CD4-positive, alpha-beta T cell (primary cell): ENCODE measurements at regions not wholly inside any gene's neighbourhood (a gene's known extent, or its start where the extent isn't known, plus 50 kb on each side); places are given as distances from the start of the nearest gene placed in this dataset.

ENCODE experiments used
- ATAC-seq: fragments of 200-7000 bp; cut with Tn5 transposase; one replicate; pipeline ENCODE4 v1.10.0; 2022; ENCODE audit warnings: mild to moderate bottlenecking; ENCODE audit not compliant: poor library complexity
- CTCF ChIA-PET: fragments of 350-600 bp; sonication (Branson Sonifier 250); formaldehyde crosslinking; loops from one replicate; lab custom pipeline; 2021; ENCODE audit warnings: antibody characterized with exemption, inconsistent platforms; lab: Charles Lee
- POLR2A ChIA-PET: fragments of 350-600 bp; sonication (Branson Sonifier 250); formaldehyde crosslinking; loops from one replicate; lab custom pipeline; 2021; ENCODE audit warnings: antibody characterized with exemption, inconsistent platforms; lab: Charles Lee
- DNase-seq, 14 experiments: peaks; one replicate each; pipeline ENCODE4 v3.0.0-alpha.2; 2013 to 2020; ENCODE audit warnings: mixed read lengths in 2 of 14
- H3K27ac ChIP-seq, 2 donors: one replicate each; pipeline versions ENCODE4 v1.5.1 to v1.7.0; 2013; ENCODE audit warnings: low read length in 2 of 2, low read depth in 1 of 2, mild to moderate bottlenecking in 1 of 2
- H3K27me3 ChIP-seq, 2 experiments: 1 replicate in 1 of 2; 2 replicates in 1 of 2; pipeline versions ENCODE4 v1.6.1 to v1.7.0; 2013; ENCODE audit warnings: low read length in 2 of 2, control low read depth in 1 of 2, mild to moderate bottlenecking in 1 of 2, moderate library complexity in 1 of 2; ENCODE audit not compliant: insufficient read depth in 2 of 2, control insufficient read depth in 1 of 2
- H3K36me3 ChIP-seq: one replicate; pipeline ENCODE4 v1.6.1; 2013; ENCODE audit warnings: low read length, control low read depth; ENCODE audit not compliant: insufficient read depth
- H3K4me1 ChIP-seq: one replicate; pipeline ENCODE4 v1.6.1; 2013; ENCODE audit warnings: low read length, control low read depth; ENCODE audit not compliant: insufficient read depth
- H3K4me3 ChIP-seq: one replicate; pipeline ENCODE4 v1.5.1; 2013; ENCODE audit warnings: mild to moderate bottlenecking, low read length, moderate library complexity
- H3K9me3 ChIP-seq, 2 experiments: 1 replicate in 1 of 2; 2 replicates in 1 of 2; pipeline versions ENCODE4 v1.6.1 to v1.7.0; 2013; ENCODE audit warnings: low read length in 2 of 2, mild to moderate bottlenecking in 2 of 2, control low read depth in 1 of 2, moderate library complexity in 1 of 2; ENCODE audit not compliant: control insufficient read depth in 1 of 2, insufficient read depth in 1 of 2
- H3K27ac Mint-ChIP-seq: one replicate; pipeline ENCODE4 v1.8.0; 2020; ENCODE audit warnings: mixed read lengths
- H3K27me3 Mint-ChIP-seq: one replicate; pipeline ENCODE4 v1.8.0; 2021; ENCODE audit warnings: mixed read lengths
- H3K36me3 Mint-ChIP-seq: one replicate; pipeline ENCODE4 v1.8.0; 2021; ENCODE audit warnings: low read depth, mixed read lengths
- H3K4me1 Mint-ChIP-seq: one replicate; pipeline ENCODE4 v1.8.0; 2021; ENCODE audit warnings: low read depth, mixed read lengths
- H3K4me3 Mint-ChIP-seq: one replicate; pipeline ENCODE4 v1.8.0; 2020; ENCODE audit warnings: mild to moderate bottlenecking, mixed read lengths
- H3K9me3 Mint-ChIP-seq: one replicate; pipeline ENCODE4 v1.8.0; 2020; ENCODE audit warnings: mixed read lengths
- intact Hi-C, 2 experiments: fragments of 100-400 bp; cut with DNase I in 1 of 2; cut with micrococcal nuclease in 1 of 2; formaldehyde crosslinking; loops; one replicate each; pipeline versions ENCODE4 v1.15.1 to v1.9.0; 2023 to 2025; cut with DNase I, micrococcal nuclease
- TF ChIP-seq, protein P1 (sequence below): fragments of 200-600 bp; IDR thresholded peaks from one replicate; pipeline ENCODE4 v1.8.0; 2022; ENCODE audit warnings: antibody characterized with exemption, mild to moderate bottlenecking

DNA sequence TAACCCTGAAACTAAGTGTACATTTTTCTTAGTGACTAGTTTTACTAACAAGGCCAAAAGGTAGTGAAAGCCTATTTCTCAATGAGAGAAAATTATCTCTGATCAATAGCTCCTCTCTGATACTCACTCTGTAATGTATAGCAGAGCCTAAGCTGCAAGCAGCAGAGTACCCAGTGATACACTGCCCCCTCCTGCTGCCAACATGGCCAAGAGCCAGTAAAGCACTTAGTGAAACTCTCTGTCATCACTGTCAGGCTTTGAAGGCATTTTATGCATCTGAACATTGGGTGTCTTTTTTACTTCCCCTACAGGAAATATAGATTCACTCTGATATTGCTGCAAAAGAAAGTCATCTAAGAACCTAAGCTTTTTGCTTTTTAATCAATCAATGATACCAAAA lies 784.1 kb upstream of the CDH7 start:
- no peaks in the 10 kb centered on the region for H3K4me1 ChIP-seq
- Mint-ChIP-seq H3K27me3 (no peaks in the 10 kb centered on the region), H3K27ac (no peak overlapping the region), H3K4me1 (no peaks in the 10 kb centered on the region), H3K9me3 (no peaks in the 10 kb centered on the region), H3K4me3 (no peak overlapping the region), H3K36me3 (no peaks in the 10 kb centered on the region)
- intact Hi-C loops, result no loop called here
- DNase-seq (no peak), ATAC-seq (no peak)
- no peaks in the 10 kb centered on the region for H3K27me3 ChIP-seq
- POLR2A ChIA-PET, result no interaction called here
- CTCF ChIA-PET, result no interaction called here
- no peaks in the 10 kb centered on the region for H3K9me3 ChIP-seq
- no peaks in the 10 kb centered on the region for H3K36me3 ChIP-seq
- TF ChIP-seq, protein P1, sequence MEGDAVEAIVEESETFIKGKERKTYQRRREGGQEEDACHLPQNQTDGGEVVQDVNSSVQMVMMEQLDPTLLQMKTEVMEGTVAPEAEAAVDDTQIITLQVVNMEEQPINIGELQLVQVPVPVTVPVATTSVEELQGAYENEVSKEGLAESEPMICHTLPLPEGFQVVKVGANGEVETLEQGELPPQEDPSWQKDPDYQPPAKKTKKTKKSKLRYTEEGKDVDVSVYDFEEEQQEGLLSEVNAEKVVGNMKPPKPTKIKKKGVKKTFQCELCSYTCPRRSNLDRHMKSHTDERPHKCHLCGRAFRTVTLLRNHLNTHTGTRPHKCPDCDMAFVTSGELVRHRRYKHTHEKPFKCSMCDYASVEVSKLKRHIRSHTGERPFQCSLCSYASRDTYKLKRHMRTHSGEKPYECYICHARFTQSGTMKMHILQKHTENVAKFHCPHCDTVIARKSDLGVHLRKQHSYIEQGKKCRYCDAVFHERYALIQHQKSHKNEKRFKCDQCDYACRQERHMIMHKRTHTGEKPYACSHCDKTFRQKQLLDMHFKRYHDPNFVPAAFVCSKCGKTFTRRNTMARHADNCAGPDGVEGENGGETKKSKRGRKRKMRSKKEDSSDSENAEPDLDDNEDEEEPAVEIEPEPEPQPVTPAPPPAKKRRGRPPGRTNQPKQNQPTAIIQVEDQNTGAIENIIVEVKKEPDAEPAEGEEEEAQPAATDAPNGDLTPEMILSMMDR, result no peak
- H3K27ac ChIP-seq, result no peak overlapping the region
- no peak overlapping the region for H3K4me3 ChIP-seq

DNA sequence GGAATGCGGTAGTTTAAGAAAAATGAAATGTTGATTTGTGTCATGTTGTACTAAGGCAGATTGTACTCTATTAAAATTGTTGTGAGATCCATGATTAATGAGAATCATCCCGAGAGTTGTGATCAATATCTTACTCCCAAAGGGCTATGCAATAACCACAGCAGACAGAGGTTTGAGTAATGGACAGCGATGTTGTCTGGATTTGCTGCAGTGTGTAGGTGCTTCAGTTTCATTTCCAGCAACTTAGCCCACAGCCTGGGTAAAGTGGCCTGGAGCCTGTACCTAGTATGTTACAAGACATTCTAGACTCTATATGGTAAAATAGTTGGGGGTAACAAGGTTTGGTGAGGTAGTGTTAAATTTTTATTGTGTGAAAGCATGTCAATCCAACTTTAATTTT lies 794.3 kb upstream of the CDH7 start:
- no peaks in the 10 kb centered on the region for H3K9me3 ChIP-seq
- H3K9me3 Mint-ChIP-seq, result peaks cover 2% of the 10 kb centered on the region
- TF ChIP-seq, protein P1, result no peak

GRCh38 chr18:64949885-64950284 lies 800.9 kb upstream of the CDH7 start:
- Mint-ChIP-seq H3K36me3 (no peaks in the 10 kb centered on the region), H3K9me3 (peaks cover 8% of the 10 kb centered on the region), H3K4me1 (no peaks in the 10 kb centered on the region), H3K27ac (no peak overlapping the region), H3K27me3 (no peaks in the 10 kb centered on the region), H3K4me3 (no peak overlapping the region)
- Histone ChIP-seq H3K9me3 (peaks cover 0 to 5% of the 10 kb centered on the region in 2 experiments), H3K36me3 (no peaks in the 10 kb centered on the region), H3K4me3 (no peak overlapping the region), H3K27me3 (no peaks in the 10 kb centered on the region), H3K27ac (no peak overlapping the region), H3K4me1 (no peaks in the 10 kb centered on the region)
- intact Hi-C loops, result no loop called here
- ATAC-seq (no peak), DNase-seq (no peak)
- CTCF ChIA-PET, result no interaction called here
- POLR2A ChIA-PET, result no interaction called here
- TF ChIP-seq, protein P1, result no peak

More for the DNA sequence above, 794.3 kb upstream of the CDH7 start:
- H3K27me3 ChIP-seq, result no peaks in the 10 kb centered on the region
- ATAC-seq, result no peak
- no peaks in the 10 kb centered on the region for H3K4me1 ChIP-seq
- H3K4me1 Mint-ChIP-seq, result no peaks in the 10 kb centered on the region
- no peaks in the 10 kb centered on the region for H3K27me3 Mint-ChIP-seq
- POLR2A ChIA-PET, result no interaction called here
- H3K36me3 Mint-ChIP-seq, result no peaks in the 10 kb centered on the region
- H3K27ac Mint-ChIP-seq, result no peak overlapping the region
- CTCF ChIA-PET, result no interaction called here
- no peaks in the 10 kb centered on the region for H3K36me3 ChIP-seq
- no peak overlapping the region for H3K4me3 Mint-ChIP-seq
- no peak overlapping the region for H3K4me3 ChIP-seq
- DNase-seq, result no peak
- no peak overlapping the region for H3K27ac ChIP-seq
- intact Hi-C loops, result no loop called here
